ENCODE measurements at regions not wholly inside any gene's neighbourhood (a gene's known extent, or its start where the extent isn't known, plus 50 kb on each side); places are given as distances from the start of the nearest gene placed in this dataset.

DNA sequence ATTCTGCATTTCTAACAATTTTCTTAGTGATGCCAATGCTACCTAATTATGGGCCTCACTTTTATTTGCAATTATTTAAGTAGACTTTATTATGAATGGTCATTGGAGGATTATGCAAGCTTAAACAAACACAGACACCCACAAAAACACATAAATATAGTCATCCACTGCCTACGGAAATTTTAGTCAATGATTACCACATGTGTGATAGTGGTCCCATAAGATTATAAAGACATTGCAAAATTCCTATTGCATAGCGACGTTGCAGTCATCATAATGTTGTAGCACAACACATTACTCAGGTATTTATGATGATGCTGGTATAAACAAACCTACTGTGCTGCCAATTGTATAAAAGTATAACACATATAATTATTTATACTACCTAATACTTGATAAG, 247.8 kb upstream of the ALCAM start:
- no peak for FAIRE-seq
- Histone ChIP-seq H3K36me3 (ENCODE audit: control insufficient read depth in 2 of 2, extremely low read depth in 1 of 2, insufficient read depth in 2 of 2, low read length in 2 of 2) (no peaks in the 10 kb centered on the region), H3K9ac (ENCODE audit: control insufficient read depth, extremely low read depth, insufficient read depth, low read length) (no peak overlapping the region), H3K9me1 (ENCODE audit: control insufficient read depth, extremely low read depth, insufficient read depth, low read length) (no peaks in the 10 kb centered on the region), H2AFZ (ENCODE audit: control insufficient read depth, low read length) (no peak overlapping the region), H3K4me2 (ENCODE audit: control insufficient read depth, extremely low read depth, insufficient read depth, low read depth, low read length) (no peak overlapping the region), H3K79me2 (ENCODE audit: control insufficient read depth, insufficient read depth, low read length) (no peaks in the 10 kb centered on the region), H3K4me1 (ENCODE audit: control insufficient read depth, extremely low read depth, insufficient read depth, low read length) (no peaks in the 10 kb centered on the region), H3K27ac (ENCODE audit: control insufficient read depth, insufficient read depth, low read length) (no peak overlapping the region), H4K20me1 (ENCODE audit: control insufficient read depth, extremely low read depth, insufficient read depth, low read length) (no peaks in the 10 kb centered on the region), H3K27me3 (ENCODE audit: control insufficient read depth, extremely low read depth, insufficient read depth, low read length) (no peaks in the 10 kb centered on the region), H3K4me3 (ENCODE audit: control insufficient read depth in 2 of 3, extremely low read depth in 1 of 3, insufficient read depth in 2 of 3, low read depth in 1 of 3, low read length in 3 of 3) (no peak overlapping the region), H3K9me3 (ENCODE audit: control insufficient read depth, low read depth, low read length) (no peaks in the 10 kb centered on the region)
- dilution Hi-C loops (cut with MboI; ENCODE audit: extremely low pct_ligation_motif_present, low sequenced_read_pairs): no loop called here
- no peak for DNase-seq (ENCODE audit: low read depth, low spot score)
- TF ChIP-seq CTCF (optimal IDR thresholded peaks at IDR 0.05 in 1 of 3, IDR thresholded peaks at IDR 0.05 in 1 of 3, conservative IDR thresholded peaks at IDR 0.05 in 1 of 3; ENCODE audit: extremely low read depth in 1 of 3, insufficient read depth in 2 of 3, low read length in 3 of 3): no peak
- no peak for TF ChIP-seq EZH2 (IDR thresholded peaks at IDR 0.05; ENCODE audit: low read length)

DNA sequence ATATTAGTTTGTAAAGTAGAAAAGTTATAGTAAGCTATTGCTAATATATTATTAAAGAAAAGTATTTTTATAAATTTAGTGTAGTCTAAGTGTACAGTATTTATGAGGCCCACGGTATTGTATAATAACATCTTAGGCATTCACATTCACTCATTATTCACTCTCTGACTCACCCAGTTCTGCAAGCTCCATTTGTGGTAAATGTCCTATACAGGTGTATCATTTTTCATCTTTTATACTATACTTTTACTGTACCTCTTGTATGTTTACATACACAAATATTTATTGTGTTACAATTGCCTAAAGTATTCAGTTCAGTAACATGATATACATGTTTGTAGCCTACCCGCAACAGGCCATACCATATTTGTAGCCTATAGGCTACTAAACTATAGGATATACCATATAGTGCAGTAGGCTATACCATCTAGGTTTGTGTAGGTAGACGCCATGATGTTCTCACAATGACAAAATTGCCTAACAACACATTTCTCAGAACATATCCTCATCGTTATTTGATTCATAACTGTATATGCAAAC, 246.8 kb upstream of the ALCAM start:
- H3K9ac ChIP-seq (ENCODE audit: control insufficient read depth, extremely low read depth, insufficient read depth, low read length): no peak overlapping the region
- H3K79me2 ChIP-seq (ENCODE audit: control insufficient read depth, insufficient read depth, low read length): no peaks in the 10 kb centered on the region
- no peaks in the 10 kb centered on the region for H4K20me1 ChIP-seq (ENCODE audit: control insufficient read depth, extremely low read depth, insufficient read depth, low read length)
- dilution Hi-C loops (cut with MboI; ENCODE audit: extremely low pct_ligation_motif_present, low sequenced_read_pairs): no loop called here
- no peak overlapping the region for H3K4me2 ChIP-seq (ENCODE audit: control insufficient read depth, extremely low read depth, insufficient read depth, low read depth, low read length)
- H3K9me3 ChIP-seq (ENCODE audit: control insufficient read depth, low read depth, low read length): no peaks in the 10 kb centered on the region
- H2AFZ ChIP-seq (ENCODE audit: control insufficient read depth, low read length): no peak overlapping the region
- no peak overlapping the region for H3K27ac ChIP-seq (ENCODE audit: control insufficient read depth, insufficient read depth, low read length)
- H3K36me3 ChIP-seq (ENCODE audit: control insufficient read depth in 2 of 2, extremely low read depth in 1 of 2, insufficient read depth in 2 of 2, low read length in 2 of 2): no peaks in the 10 kb centered on the region
- no peak for DNase-seq (ENCODE audit: low read depth, low spot score)
- TF ChIP-seq CTCF (optimal IDR thresholded peaks at IDR 0.05 in 1 of 3, IDR thresholded peaks at IDR 0.05 in 1 of 3, conservative IDR thresholded peaks at IDR 0.05 in 1 of 3; ENCODE audit: extremely low read depth in 1 of 3, insufficient read depth in 2 of 3, low read length in 3 of 3) (no peak), EZH2 (IDR thresholded peaks at IDR 0.05; ENCODE audit: low read length) (no peak)
- H3K4me3 ChIP-seq (ENCODE audit: control insufficient read depth in 2 of 3, extremely low read depth in 1 of 3, insufficient read depth in 2 of 3, low read depth in 1 of 3, low read length in 3 of 3): no peak overlapping the region
- no peaks in the 10 kb centered on the region for H3K27me3 ChIP-seq (ENCODE audit: control insufficient read depth, extremely low read depth, insufficient read depth, low read length)
- H3K9me1 ChIP-seq (ENCODE audit: control insufficient read depth, extremely low read depth, insufficient read depth, low read length): no peaks in the 10 kb centered on the region
- no peaks in the 10 kb centered on the region for H3K4me1 ChIP-seq (ENCODE audit: control insufficient read depth, extremely low read depth, insufficient read depth, low read length)
- no peak for FAIRE-seq
